ENCODE measurements at regions not wholly inside any gene's neighbourhood (a gene's known extent, or its start where the extent isn't known, plus 50 kb on each side); places are given as distances from the start of the nearest gene placed in this dataset.

DNA sequence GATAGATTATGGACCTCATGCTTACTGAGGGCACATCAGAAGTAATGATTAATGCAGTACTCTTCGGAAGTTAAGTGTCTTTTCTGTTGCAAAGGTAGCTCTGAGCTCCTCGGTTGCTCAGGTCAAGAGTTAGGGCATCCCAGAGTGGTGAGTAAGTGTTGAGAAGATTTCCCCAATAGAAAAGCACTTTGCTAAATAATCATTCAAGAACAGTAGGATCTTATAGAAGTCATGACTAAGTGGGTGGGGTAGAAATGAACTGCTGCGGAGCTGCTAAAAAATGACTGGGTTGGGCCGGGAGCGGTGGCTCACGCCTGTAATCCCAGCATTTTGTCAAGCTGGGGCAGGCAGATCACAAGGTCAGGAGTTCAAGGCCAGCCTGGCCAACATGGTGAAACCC is 648.6 kb upstream of the CAMK1G start:
- Histone ChIP-seq H3K9me3 (no peaks in the 10 kb centered on the region), H3K27me3 (no peaks in the 10 kb centered on the region), H3K36me3 (no peaks in the 10 kb centered on the region), H3K27ac (no peak overlapping the region), H3K4me1 (ENCODE audit: insufficient read depth) (no peaks in the 10 kb centered on the region), H3K4me3 (no peak overlapping the region)
- DNase-seq, result no peak
- TF ChIP-seq EP300 (IDR thresholded peaks at IDR 0.05), result no peak
- no peak for TF ChIP-seq POLR2A (IDR thresholded peaks at IDR 0.05)
- TF ChIP-seq, protein P1, sequence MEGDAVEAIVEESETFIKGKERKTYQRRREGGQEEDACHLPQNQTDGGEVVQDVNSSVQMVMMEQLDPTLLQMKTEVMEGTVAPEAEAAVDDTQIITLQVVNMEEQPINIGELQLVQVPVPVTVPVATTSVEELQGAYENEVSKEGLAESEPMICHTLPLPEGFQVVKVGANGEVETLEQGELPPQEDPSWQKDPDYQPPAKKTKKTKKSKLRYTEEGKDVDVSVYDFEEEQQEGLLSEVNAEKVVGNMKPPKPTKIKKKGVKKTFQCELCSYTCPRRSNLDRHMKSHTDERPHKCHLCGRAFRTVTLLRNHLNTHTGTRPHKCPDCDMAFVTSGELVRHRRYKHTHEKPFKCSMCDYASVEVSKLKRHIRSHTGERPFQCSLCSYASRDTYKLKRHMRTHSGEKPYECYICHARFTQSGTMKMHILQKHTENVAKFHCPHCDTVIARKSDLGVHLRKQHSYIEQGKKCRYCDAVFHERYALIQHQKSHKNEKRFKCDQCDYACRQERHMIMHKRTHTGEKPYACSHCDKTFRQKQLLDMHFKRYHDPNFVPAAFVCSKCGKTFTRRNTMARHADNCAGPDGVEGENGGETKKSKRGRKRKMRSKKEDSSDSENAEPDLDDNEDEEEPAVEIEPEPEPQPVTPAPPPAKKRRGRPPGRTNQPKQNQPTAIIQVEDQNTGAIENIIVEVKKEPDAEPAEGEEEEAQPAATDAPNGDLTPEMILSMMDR (IDR thresholded peaks at IDR 0.05), result no peak
- 86 to 97% (median 88%) methylated on average over 6 of the region's 6 CpGs for WGBS, 3 donors
- intact Hi-C loops (cut with DNase I), result no loop called here

DNA sequence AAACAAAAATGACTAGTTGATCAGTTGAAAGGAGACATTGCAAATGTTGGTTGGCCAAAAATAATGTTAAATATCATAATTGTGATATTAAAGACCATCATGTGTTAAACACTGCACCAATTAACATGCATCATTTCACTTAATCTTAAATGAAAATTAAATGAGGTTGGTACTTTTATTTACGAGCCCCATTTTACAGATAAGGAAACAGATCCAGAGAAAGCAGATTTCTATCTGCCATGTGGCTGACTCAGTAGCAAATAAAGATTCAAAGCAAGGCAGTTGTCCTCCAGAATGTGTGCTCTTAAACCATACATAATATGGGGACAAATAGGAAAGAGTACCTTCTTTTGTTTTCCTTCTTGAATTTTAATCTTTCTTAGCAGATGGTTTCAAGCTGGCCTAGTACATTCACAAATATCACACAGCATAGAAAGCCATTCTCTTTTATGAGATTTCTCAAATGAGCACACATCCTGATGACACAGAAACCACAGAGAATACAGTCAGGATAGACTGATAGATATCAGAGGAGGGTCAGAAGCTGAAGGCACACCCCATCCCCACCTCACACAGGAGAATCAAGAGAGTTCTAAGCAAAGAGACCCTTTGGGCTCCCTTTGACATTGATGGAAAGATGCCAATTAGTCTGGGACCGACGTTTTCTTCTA is 647.9 kb upstream of the CAMK1G start:
- no peak overlapping the region for H3K4me3 ChIP-seq
- no peaks in the 10 kb centered on the region for H3K27me3 ChIP-seq
- H3K36me3 ChIP-seq, result no peaks in the 10 kb centered on the region
- DNase-seq, result no peak
- H3K9me3 ChIP-seq, result no peaks in the 10 kb centered on the region
- WGBS, 3 donors, result 60 to 70% (median 62%) methylated on average over 3 of the region's 3 CpGs
- TF ChIP-seq EP300 (IDR thresholded peaks at IDR 0.05), result no peak
- no peak for TF ChIP-seq POLR2A (IDR thresholded peaks at IDR 0.05)
- TF ChIP-seq, protein P1 (IDR thresholded peaks at IDR 0.05), result no peak
- no peak overlapping the region for H3K27ac ChIP-seq
- intact Hi-C loops (cut with DNase I), result no loop called here
- H3K4me1 ChIP-seq (ENCODE audit: insufficient read depth), result no peaks in the 10 kb centered on the region

DNA sequence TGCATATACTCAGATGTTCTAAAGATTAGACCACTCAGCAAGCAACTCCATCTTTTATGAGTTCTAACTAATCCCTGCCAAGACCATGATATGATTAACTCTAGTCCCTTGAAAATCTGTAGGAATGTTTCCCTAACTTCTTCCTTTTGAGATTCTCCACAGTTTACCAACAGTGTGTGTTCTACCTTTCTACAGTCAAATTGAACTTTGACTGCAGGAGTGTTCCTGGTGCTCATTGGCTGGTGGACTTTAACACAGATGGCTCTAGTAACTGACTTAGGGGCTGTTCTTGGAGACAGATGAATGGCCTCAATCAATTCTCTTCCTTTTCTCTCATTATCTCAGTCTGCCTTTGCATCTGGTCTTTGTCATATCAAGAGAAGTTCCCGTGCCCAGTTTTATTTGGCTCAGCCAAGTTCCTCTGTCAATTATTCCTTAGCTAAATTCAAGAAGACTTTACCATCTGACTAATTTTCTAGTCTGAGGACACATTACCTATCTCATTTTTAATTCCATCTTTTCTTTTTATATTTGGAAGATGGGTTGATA is 643.9 kb upstream of the CAMK1G start:
- no peak for DNase-seq
- WGBS, 3 donors, result 18 to 33% (median 21%) methylated on average over 1 of the region's 1 CpG
- no peaks in the 10 kb centered on the region for H3K27me3 ChIP-seq
- TF ChIP-seq POLR2A (IDR thresholded peaks at IDR 0.05) (no peak), EP300 (IDR thresholded peaks at IDR 0.05) (no peak)
- TF ChIP-seq, protein P1 (IDR thresholded peaks at IDR 0.05), result no peak
- no peaks in the 10 kb centered on the region for H3K9me3 ChIP-seq
- intact Hi-C loops (cut with DNase I), result no loop called here
- no peak overlapping the region for H3K4me3 ChIP-seq
- H3K36me3 ChIP-seq, result no peaks in the 10 kb centered on the region
- H3K4me1 ChIP-seq (ENCODE audit: insufficient read depth), result no peaks in the 10 kb centered on the region
- no peak overlapping the region for H3K27ac ChIP-seq

DNA sequence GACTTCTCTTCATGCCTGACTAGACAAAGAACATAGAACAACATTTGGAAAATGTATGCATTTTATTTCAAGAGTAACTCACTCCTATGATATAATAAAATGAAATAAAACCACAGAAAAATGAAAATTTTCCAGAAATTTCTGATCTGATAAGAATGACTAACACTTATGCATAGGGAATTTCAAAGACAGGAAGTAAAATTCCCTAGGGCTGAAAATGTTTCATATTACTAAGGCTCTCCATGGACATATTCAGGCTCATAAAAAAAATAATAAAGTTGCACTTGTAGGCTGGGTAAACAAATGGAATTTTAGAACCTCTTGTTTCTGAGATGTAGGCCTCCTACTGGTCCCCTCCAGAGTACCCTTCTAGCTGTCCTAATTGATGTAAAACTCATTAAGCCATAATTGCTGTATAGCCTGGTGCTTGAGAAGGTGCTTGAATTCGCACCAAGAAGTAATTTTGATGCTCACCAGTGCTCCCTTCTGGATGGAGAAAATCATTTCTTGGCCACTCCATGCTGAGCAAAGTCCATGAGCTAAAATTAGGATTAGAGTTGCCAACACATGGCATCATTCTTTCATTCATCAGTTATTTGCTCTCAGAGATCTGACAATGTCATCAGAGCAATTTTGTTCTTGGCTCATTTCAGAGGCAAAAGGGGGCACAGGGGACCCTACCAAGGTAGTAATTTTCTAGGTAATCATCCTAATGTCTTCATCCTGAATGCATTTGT is 641.0 kb upstream of the CAMK1G start:
- Histone ChIP-seq H3K9me3 (no peaks in the 10 kb centered on the region), H3K4me1 (ENCODE audit: insufficient read depth) (no peaks in the 10 kb centered on the region), H3K4me3 (no peak overlapping the region), H3K27me3 (no peaks in the 10 kb centered on the region), H3K27ac (no peak overlapping the region), H3K36me3 (no peaks in the 10 kb centered on the region)
- intact Hi-C loops (cut with DNase I), result no loop called here
- TF ChIP-seq, protein P1 (IDR thresholded peaks at IDR 0.05), result no peak
- no peak for TF ChIP-seq POLR2A (IDR thresholded peaks at IDR 0.05)
- TF ChIP-seq EP300 (IDR thresholded peaks at IDR 0.05), result no peak
- 93 to 97% (median 96%) methylated on average over 1 of the region's 1 CpG for WGBS, 3 donors
- no peak for DNase-seq
